SJCRH30 (cell line): ENCODE measurements at regions not wholly inside any gene's neighbourhood (a gene's known extent, or its start where the extent isn't known, plus 50 kb on each side); places are given as distances from the start of the nearest gene placed in this dataset.
"Not testable (repeated sequence)": the region's sequence is repeated elsewhere in the genome, so short reads cannot be mapped to it uniquely, and the experiment has no call there.

Experiments used
- DNase-seq, 2 experiments: peaks; one replicate each; pipeline ENCODE4 v3.0.0-alpha.2; 2015 to 2020
- H3K27ac ChIP-seq: fragments of 250-450 bp; sonication (Bioruptor Pico); 2 replicates; pipeline ENCODE4 v1.5.1; 2020; ENCODE audit warnings: mild to moderate bottlenecking, moderate library complexity
- H3K27me3 ChIP-seq: fragments of 250-450 bp; sonication (Bioruptor Pico); 2 replicates; pipeline ENCODE4 v1.5.1; 2020; ENCODE audit warnings: mild to moderate bottlenecking, moderate library complexity
- H3K36me3 ChIP-seq: fragments of 250-450 bp; sonication (Bioruptor Pico); 2 replicates; pipeline ENCODE4 v1.5.1; 2020; ENCODE audit warnings: mild to moderate bottlenecking, moderate library complexity
- H3K4me1 ChIP-seq: fragments of 250-450 bp; sonication (Bioruptor Pico); 2 replicates; pipeline ENCODE4 v1.5.1; 2020; ENCODE audit warnings: mild to moderate bottlenecking, moderate library complexity
- H3K4me3 ChIP-seq: fragments of 250-450 bp; sonication (Bioruptor Pico); 2 replicates; pipeline ENCODE4 v1.5.1; 2020; ENCODE audit warnings: mild to moderate bottlenecking, moderate library complexity
- H3K9me3 ChIP-seq: fragments of 250-450 bp; sonication (Bioruptor Pico); replicated peaks from 2 replicates; pipeline ENCODE4 v1.5.1; 2020; ENCODE audit warnings: mild to moderate bottlenecking, moderate library complexity

- Histone ChIP-seq H3K36me3 (no peaks in the 10 kb centered on the region), H3K27ac (no peak overlapping the region), H3K4me3 (no peak overlapping the region), H3K9me3 (no peaks in the 10 kb centered on the region), H3K27me3 (no peaks in the 10 kb centered on the region), H3K4me1 (no peaks in the 10 kb centered on the region)
- no peak for DNase-seq
Measured at GRCh38 chr1:171397851-171398469, 84.0 kb downstream of the FMO4 start.

DNA sequence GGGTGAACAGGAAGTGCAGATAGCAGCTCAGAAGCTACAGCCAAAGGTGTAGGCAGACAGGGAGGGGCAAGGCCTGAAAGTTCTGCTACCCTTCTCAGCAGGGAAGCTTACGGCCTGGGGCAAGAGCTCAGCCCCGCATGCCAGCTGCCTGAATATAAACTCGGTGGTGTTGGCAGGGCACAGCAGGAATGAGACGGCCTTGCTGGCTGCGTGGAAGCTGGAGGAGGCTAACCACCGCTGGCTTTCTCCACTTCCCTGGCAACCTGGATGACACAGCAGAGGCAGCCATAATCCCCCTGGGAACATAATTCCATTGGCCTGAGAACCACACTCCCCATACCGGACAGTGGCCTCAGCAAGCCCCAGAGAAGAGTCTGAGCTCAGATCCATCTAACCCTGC lies 81.9 kb upstream of the PRRC2C start:
- H3K4me3 ChIP-seq, result no peak overlapping the region
- no peaks in the 10 kb centered on the region for H3K36me3 ChIP-seq
- DNase-seq, result peak in 1 of 2 experiments; percentile 2
- no peaks in the 10 kb centered on the region for H3K27me3 ChIP-seq
- no peaks in the 10 kb centered on the region for H3K4me1 ChIP-seq
- H3K27ac ChIP-seq, result no peak overlapping the region
- H3K9me3 ChIP-seq, result no peaks in the 10 kb centered on the region

DNA sequence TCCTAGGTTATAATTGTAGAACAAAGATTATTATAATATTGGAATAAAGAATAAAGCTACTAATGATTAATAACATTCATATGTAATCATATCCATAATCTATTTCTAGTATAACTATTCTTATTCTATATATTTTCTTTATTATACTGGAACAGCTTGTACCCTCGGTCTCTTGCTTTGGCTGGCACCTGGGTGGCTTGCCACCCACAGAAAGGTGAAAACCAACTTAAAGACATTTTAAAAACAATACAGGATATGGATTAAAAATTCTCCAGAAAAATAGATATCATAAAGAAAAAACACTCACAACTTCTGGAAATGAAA lies 80.0 kb upstream of the PRRC2C start:
- Histone ChIP-seq H3K9me3 (no peaks in the 10 kb centered on the region), H3K4me3 (no peak overlapping the region), H3K4me1 (no peaks in the 10 kb centered on the region), H3K27me3 (no peaks in the 10 kb centered on the region), H3K27ac (no peak overlapping the region), H3K36me3 (no peaks in the 10 kb centered on the region)
- DNase-seq, result no peak

GRCh38 chr1:171413557-171413956 lies 71.8 kb upstream of the PRRC2C start:
- H3K4me1 ChIP-seq, DNase-seq, H3K4me3 ChIP-seq, H3K9me3 ChIP-seq, H3K27me3 ChIP-seq, H3K27ac ChIP-seq, H3K36me3 ChIP-seq: not testable (repeated sequence)

- Histone ChIP-seq H3K4me1 (no peaks in the 10 kb centered on the region), H3K27ac (no peak overlapping the region), H3K36me3 (no peaks in the 10 kb centered on the region), H3K9me3 (no peaks in the 10 kb centered on the region), H3K4me3 (no peak overlapping the region), H3K27me3 (no peaks in the 10 kb centered on the region)
- DNase-seq, result no peak
Measured at GRCh38 chr1:171418546-171418945, 66.8 kb upstream of the PRRC2C start.

- Histone ChIP-seq H3K9me3 (no peaks in the 10 kb centered on the region), H3K36me3 (no peaks in the 10 kb centered on the region), H3K4me3 (no peak overlapping the region), H3K27me3 (no peaks in the 10 kb centered on the region), H3K4me1 (no peaks in the 10 kb centered on the region), H3K27ac (no peak overlapping the region)
- DNase-seq, result no peak
Measured at GRCh38 chr1:171420810-171421209, 64.5 kb upstream of the PRRC2C start.

DNA sequence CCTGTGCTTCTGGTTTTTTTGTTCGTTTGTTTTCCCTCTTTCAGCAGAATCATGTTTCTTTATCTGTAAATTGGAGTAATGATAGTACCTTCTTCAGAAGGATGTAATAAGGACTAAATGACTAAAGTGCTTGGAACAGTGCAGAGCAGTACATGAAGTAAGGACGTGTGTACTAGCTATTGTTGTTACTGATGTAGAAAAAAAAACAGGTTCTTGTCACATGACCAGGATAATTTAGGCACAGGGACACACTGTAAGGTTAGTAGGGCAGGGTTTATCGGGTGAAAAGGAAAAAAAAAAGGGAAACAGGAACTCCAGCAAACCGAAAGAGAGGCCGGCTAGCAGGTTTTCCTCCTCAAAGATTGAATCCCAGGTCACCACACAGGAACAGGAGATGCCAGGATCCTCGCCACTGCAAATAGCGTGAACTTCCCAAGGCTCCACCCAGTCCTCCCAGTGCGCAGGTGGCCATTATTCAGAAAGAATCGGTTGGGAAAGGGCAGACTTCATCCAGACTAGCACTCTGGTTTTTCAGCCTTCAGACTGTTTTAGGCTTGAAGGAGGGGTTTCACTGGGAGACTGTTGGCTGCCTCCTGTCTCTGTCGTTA lies 63.8 kb upstream of the PRRC2C start:
- Histone ChIP-seq H3K9me3 (no peaks in the 10 kb centered on the region), H3K4me1 (no peaks in the 10 kb centered on the region), H3K4me3 (no peak overlapping the region), H3K27me3 (no peaks in the 10 kb centered on the region), H3K27ac (no peak overlapping the region), H3K36me3 (no peaks in the 10 kb centered on the region)
- no peak for DNase-seq

DNA sequence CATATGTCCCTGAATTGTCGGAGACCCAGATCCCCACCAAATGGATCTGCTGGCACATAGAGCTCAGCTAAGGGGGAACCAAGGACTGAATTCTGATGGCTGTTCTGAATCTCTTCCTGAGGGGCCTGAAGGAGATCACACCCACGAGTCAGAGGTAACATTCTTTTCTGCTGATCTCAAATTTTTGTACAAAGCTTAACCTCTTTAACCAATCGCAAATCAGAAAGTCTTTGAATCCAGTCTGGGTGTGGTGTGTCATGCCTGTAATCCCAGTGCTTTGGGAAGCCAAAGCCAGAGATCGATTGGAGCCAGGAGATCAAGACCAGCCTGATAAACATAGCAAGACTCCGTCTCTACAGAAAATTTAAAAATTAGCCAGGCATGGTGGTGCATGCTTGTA lies 62.8 kb upstream of the PRRC2C start:
- Histone ChIP-seq H3K9me3 (no peaks in the 10 kb centered on the region), H3K4me3 (no peak overlapping the region), H3K27ac (no peak overlapping the region), H3K27me3 (no peaks in the 10 kb centered on the region), H3K36me3 (no peaks in the 10 kb centered on the region), H3K4me1 (no peaks in the 10 kb centered on the region)
- DNase-seq, result no peak

- no peak for DNase-seq
- Histone ChIP-seq H3K27ac (no peak overlapping the region), H3K27me3 (no peaks in the 10 kb centered on the region), H3K9me3 (no peaks in the 10 kb centered on the region), H3K36me3 (no peaks in the 10 kb centered on the region), H3K4me1 (no peaks in the 10 kb centered on the region), H3K4me3 (no peak overlapping the region)
Measured at GRCh38 chr1:171424494-171424893, 60.8 kb upstream of the PRRC2C start.

DNA sequence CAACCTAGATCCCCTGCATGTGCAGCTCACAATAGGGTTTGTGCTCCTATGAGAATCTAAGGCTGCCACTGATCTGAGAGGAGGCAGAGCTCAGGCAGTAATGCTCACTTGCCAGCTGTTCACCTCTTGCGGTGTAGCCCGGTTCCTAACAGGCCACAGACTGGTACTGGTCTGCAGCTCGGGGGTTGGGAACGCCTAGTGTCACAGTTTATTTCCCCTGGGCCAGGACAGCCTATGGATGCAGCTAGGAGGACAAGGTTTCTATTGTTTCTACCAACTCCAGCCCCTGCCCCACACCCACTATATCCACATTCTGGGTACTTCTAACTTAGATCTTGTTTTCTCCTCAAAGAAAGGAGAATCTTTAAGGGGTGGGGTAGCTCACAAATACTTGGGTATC lies 58.7 kb upstream of the PRRC2C start:
- Histone ChIP-seq H3K27me3 (no peaks in the 10 kb centered on the region), H3K9me3 (no peaks in the 10 kb centered on the region), H3K36me3 (no peaks in the 10 kb centered on the region), H3K4me1 (no peaks in the 10 kb centered on the region), H3K4me3 (no peak overlapping the region), H3K27ac (no peak overlapping the region)
- DNase-seq, result peak in 1 of 2 experiments; percentile 13

DNA sequence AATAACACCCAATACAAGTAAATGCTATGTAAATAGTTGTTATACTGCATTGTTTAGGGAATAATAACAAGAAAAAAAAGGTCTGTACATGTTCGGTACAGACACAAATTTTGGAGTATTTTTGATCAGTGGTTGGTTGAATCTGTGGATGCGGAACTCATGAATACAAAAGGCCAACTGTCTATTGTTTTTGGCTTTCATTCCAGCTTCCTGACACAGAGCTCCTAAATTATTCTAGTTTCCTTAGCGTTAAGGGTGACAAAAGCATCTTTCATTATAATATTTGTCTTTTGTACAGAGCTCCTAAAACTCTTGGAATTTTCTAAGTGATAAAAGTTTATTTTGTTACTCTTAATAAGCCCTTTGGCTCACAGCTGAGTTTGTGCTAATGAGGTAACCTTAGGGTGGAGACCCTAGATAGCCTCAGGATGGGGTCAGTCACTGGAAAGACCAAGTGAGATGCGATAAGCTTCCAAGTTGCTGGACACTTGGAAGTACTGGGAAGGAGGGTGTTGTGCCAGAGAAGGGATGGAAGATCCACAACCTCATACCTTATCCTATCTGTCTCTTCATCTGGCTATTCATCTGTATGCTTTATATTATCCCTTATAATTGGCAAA lies 57.4 kb upstream of the PRRC2C start:
- Histone ChIP-seq H3K9me3 (no peaks in the 10 kb centered on the region), H3K27ac (no peak overlapping the region), H3K27me3 (no peaks in the 10 kb centered on the region), H3K4me3 (no peak overlapping the region), H3K36me3 (no peaks in the 10 kb centered on the region), H3K4me1 (no peaks in the 10 kb centered on the region)
- no peak for DNase-seq

- Histone ChIP-seq H3K27me3 (no peaks in the 10 kb centered on the region), H3K4me1 (no peaks in the 10 kb centered on the region), H3K9me3 (no peaks in the 10 kb centered on the region)
Measured at GRCh38 chr1:171429137-171429536, 56.2 kb upstream of the PRRC2C start.

DNA sequence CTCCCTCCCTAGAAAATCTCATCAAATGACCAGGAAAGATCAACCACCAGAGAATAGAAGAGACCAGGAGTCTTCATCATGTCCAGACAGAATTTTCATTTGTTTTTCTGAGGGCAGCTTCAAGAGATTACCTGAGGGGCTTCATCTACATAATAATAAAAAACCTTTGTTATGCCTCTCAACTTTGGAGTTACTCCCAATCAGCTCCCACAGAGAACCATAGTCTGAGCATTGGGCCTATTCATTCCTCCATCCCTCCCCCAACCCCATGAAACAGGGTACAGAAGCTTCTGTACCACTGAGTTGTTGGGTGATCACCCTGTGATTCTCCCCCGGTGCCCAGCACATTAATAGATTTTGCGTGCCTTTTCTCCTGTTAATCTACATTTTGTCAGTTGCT lies 53.3 kb upstream of the PRRC2C start:
- DNase-seq, result no peak
- no peak overlapping the region for H3K27ac ChIP-seq
- H3K9me3 ChIP-seq, result no peaks in the 10 kb centered on the region
- no peaks in the 10 kb centered on the region for H3K4me1 ChIP-seq
- H3K4me3 ChIP-seq, result no peak overlapping the region
- H3K36me3 ChIP-seq, result no peaks in the 10 kb centered on the region
- H3K27me3 ChIP-seq, result no peaks in the 10 kb centered on the region

More at GRCh38 chr1:171429137-171429536, 56.2 kb upstream of the PRRC2C start:
- H3K36me3 ChIP-seq, result no peaks in the 10 kb centered on the region
- DNase-seq, result no peak
- no peak overlapping the region for H3K4me3 ChIP-seq
- H3K27ac ChIP-seq, result no peak overlapping the region

DNA sequence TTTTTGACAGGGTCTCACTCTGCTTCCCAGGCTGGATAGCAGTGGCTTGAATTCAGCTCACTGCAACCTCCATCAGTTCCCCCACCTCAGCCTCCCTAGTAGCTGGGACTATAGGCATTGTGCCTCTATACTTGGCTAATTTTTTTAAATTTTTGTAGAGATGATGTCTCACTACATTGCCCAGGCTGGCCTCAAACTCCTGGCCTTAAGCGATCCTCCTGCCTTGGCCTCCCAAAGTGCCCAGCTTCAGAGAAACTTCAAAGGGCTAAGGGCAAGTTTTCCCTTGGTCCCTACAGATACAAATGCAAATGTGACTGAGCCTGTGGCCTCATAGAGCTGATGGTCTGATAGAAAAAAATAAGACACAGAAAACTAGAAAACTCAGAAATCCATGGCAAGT lies 52.9 kb upstream of the PRRC2C start:
- Histone ChIP-seq H3K36me3 (no peaks in the 10 kb centered on the region), H3K27me3 (no peaks in the 10 kb centered on the region), H3K4me3 (no peak overlapping the region), H3K9me3 (no peaks in the 10 kb centered on the region), H3K4me1 (no peaks in the 10 kb centered on the region), H3K27ac (no peak overlapping the region)
- DNase-seq, result no peak

GRCh38 chr1:171433451-171433850 lies 51.9 kb upstream of the PRRC2C start:
- no peak for DNase-seq
- no peak overlapping the region for H3K27ac ChIP-seq

More at GRCh38 chr1:171433451-171433850, 51.9 kb upstream of the PRRC2C start:
- Histone ChIP-seq H3K9me3 (no peaks in the 10 kb centered on the region), H3K4me1 (no peaks in the 10 kb centered on the region), H3K36me3 (no peaks in the 10 kb centered on the region), H3K27me3 (no peaks in the 10 kb centered on the region), H3K4me3 (no peak overlapping the region)
